Smooth muscle cell (in vitro differentiated cells): ENCODE measurements at regions not wholly inside any gene's neighbourhood (a gene's known extent, or its start where the extent isn't known, plus 50 kb on each side); places are given as distances from the start of the nearest gene placed in this dataset.

Experiments used
- DNase-seq: peaks from one replicate; lab custom pipeline; 2025; ENCODE audit not compliant: unreplicated experiment; lab: John Stamatoyannopoulos, UW
- H2AFZ ChIP-seq: fragments of 200-600 bp; sonication (generic); 2 replicates; pipeline ENCODE4 v1.6.0; 2016; ENCODE audit warnings: antibody characterized with exemption, low read depth, mild to moderate bottlenecking
- H3F3A ChIP-seq: fragments of 200-600 bp; sonication (generic); 2 replicates; pipeline ENCODE4 v1.6.0; 2017; ENCODE audit warnings: antibody characterized with exemption, low read depth
- H3K27ac ChIP-seq: fragments of 200-600 bp; sonication (generic); 2 replicates; pipeline ENCODE4 v1.5.1; 2016; ENCODE audit warnings: low read depth, mild to moderate bottlenecking
- H3K27me3 ChIP-seq: fragments of 200-600 bp; sonication (generic); 2 replicates; pipeline ENCODE4 v1.6.1; 2016; ENCODE audit warnings: low read depth, mild to moderate bottlenecking
- H3K36me3 ChIP-seq: fragments of 200-600 bp; sonication (generic); 2 replicates; pipeline ENCODE4 v1.5.1; 2016; ENCODE audit warnings: low read depth
- H3K4me1 ChIP-seq: fragments of 200-600 bp; sonication (generic); 2 replicates; pipeline ENCODE4 v1.5.1; 2016; ENCODE audit warnings: low read depth
- H3K4me2 ChIP-seq: fragments of 200-600 bp; sonication (generic); 2 replicates; pipeline ENCODE4 v1.6.0; 2016; ENCODE audit warnings: mild to moderate bottlenecking
- H3K4me3 ChIP-seq: fragments of 200-600 bp; sonication (generic); 2 replicates; pipeline ENCODE4 v1.5.1; 2016; ENCODE audit warnings: mild to moderate bottlenecking
- H3K79me2 ChIP-seq: fragments of 200-600 bp; sonication (generic); 2 replicates; pipeline ENCODE4 v1.6.0; 2016; ENCODE audit warnings: low read depth, mild to moderate bottlenecking
- H3K9ac ChIP-seq: fragments of 200-600 bp; sonication (generic); 2 replicates; pipeline ENCODE4 v1.6.0; 2016; ENCODE audit warnings: low read depth
- H3K9me3 ChIP-seq: fragments of 200-600 bp; sonication (generic); replicated peaks from 2 replicates; pipeline ENCODE4 v1.5.1; 2016; ENCODE audit warnings: low read depth
- H4K20me1 ChIP-seq: fragments of 200-600 bp; sonication (generic); 2 replicates; pipeline ENCODE4 v1.6.0; 2016; ENCODE audit warnings: low read depth
- CTCF ChIP-seq: fragments of 200-600 bp; sonication (generic); IDR thresholded peaks from 2 replicates; pipeline ENCODE4 v1.5.1; 2017; ENCODE audit warnings: borderline replicate concordance, mild to moderate bottlenecking, antibody characterized with exemption; ENCODE audit not compliant: insufficient read depth, poor library complexity, severe bottlenecking
- WGBS: methylation state at CpG from one replicate; pipeline ENCODE4 v1.1.7; 2016; ENCODE audit warnings: low lambda C conversion rate; 5-methylcytosine and 5-hydroxymethylcytosine counted together

- no peak for TF ChIP-seq CTCF
- WGBS, result 92% methylated on average over 6 of the region's 6 CpGs
- Histone ChIP-seq H3K36me3 (no peaks in the 10 kb centered on the region), H3K9ac (no peak overlapping the region), H3K27ac (no peak overlapping the region), H2AFZ (no peak overlapping the region), H3K79me2 (no peaks in the 10 kb centered on the region), H3K4me1 (no peaks in the 10 kb centered on the region), H3F3A (no peaks in the 10 kb centered on the region), H3K27me3 (no peaks in the 10 kb centered on the region), H3K4me3 (no peak overlapping the region), H3K9me3 (no peaks in the 10 kb centered on the region), H3K4me2 (no peak overlapping the region), H4K20me1 (no peaks in the 10 kb centered on the region)
- DNase-seq, result no peak
Observed at GRCh38 chr2:129880971-129881370, 98.5 kb upstream of the RAB6C start.

GRCh38 chr2:129881786-129882396 is 97.6 kb upstream of the RAB6C start:
- no peak for TF ChIP-seq CTCF
- no peak overlapping the region for H3K4me3 ChIP-seq
- H4K20me1 ChIP-seq, result no peaks in the 10 kb centered on the region
- no peaks in the 10 kb centered on the region for H3K9me3 ChIP-seq
- H2AFZ ChIP-seq, result no peak overlapping the region
- DNase-seq, result no peak
- H3K79me2 ChIP-seq, result no peaks in the 10 kb centered on the region
- H3K9ac ChIP-seq, result no peak overlapping the region
- no peaks in the 10 kb centered on the region for H3K4me1 ChIP-seq
- no peak overlapping the region for H3K27ac ChIP-seq
- WGBS, result 82% methylated on average over 4 of the region's 4 CpGs
- no peak overlapping the region for H3K4me2 ChIP-seq
- no peaks in the 10 kb centered on the region for H3K36me3 ChIP-seq
- H3K27me3 ChIP-seq, result no peaks in the 10 kb centered on the region
- no peaks in the 10 kb centered on the region for H3F3A ChIP-seq

- DNase-seq, result no peak
- no peaks in the 10 kb centered on the region for H3K79me2 ChIP-seq
- 86% methylated on average over 6 of the region's 6 CpGs for WGBS
- no peaks in the 10 kb centered on the region for H3K36me3 ChIP-seq
- no peak for TF ChIP-seq CTCF
- no peak overlapping the region for H3K4me3 ChIP-seq
- H3K9me3 ChIP-seq, result no peaks in the 10 kb centered on the region
- no peaks in the 10 kb centered on the region for H3K4me1 ChIP-seq
- no peaks in the 10 kb centered on the region for H3F3A ChIP-seq
- H3K9ac ChIP-seq, result no peak overlapping the region
- no peak overlapping the region for H3K4me2 ChIP-seq
- H3K27ac ChIP-seq, result no peak overlapping the region
- H2AFZ ChIP-seq, result no peak overlapping the region
- no peaks in the 10 kb centered on the region for H4K20me1 ChIP-seq
- no peaks in the 10 kb centered on the region for H3K27me3 ChIP-seq
Observed at GRCh38 chr2:129882476-129882875, 97.0 kb upstream of the RAB6C start.

- no peak for TF ChIP-seq CTCF
- Histone ChIP-seq H3K27me3 (no peaks in the 10 kb centered on the region), H3K27ac (no peak overlapping the region), H3K4me2 (no peak overlapping the region), H3K9ac (no peak overlapping the region), H3K4me3 (no peak overlapping the region), H3K9me3 (no peaks in the 10 kb centered on the region), H4K20me1 (no peaks in the 10 kb centered on the region), H3F3A (no peaks in the 10 kb centered on the region), H2AFZ (no peak overlapping the region), H3K4me1 (no peaks in the 10 kb centered on the region), H3K79me2 (no peaks in the 10 kb centered on the region), H3K36me3 (no peaks in the 10 kb centered on the region)
- WGBS, result 85% methylated on average over 3 of the region's 3 CpGs
- DNase-seq, result no peak
Observed at GRCh38 chr2:129883121-129883520, 96.3 kb upstream of the RAB6C start.
